Natural killer cell (primary cell): ENCODE measurements at regions not wholly inside any gene's neighbourhood (a gene's known extent, or its start where the extent isn't known, plus 50 kb on each side); places are given as distances from the start of the nearest gene placed in this dataset.
"Not testable (repeated sequence)": the region's sequence is repeated elsewhere in the genome, so short reads cannot be mapped to it uniquely, and the experiment has no call there.

Source experiments
- ATAC-seq, 3 donors: fragments of 150-1000 bp in 2 of 3; fragments of 200-7000 bp in 1 of 3; cut with Tn5 transposase; 1 replicate in 1 of 3; 2 replicates in 2 of 3; pipeline ENCODE4 v1.10.0; 2021; ENCODE audit warnings: mild to moderate bottlenecking in 2 of 3, moderate library complexity in 2 of 3
- DNase-seq, 2 donors: peaks; one replicate each; pipeline versions ENCODE4 v3.0.0 to v3.0.0-alpha.2; 2013 to 2021; ENCODE audit warnings: mixed read lengths in 1 of 2
- H3K27ac ChIP-seq: one replicate; pipeline ENCODE4 v1.5.1; 2013; ENCODE audit warnings: mild to moderate bottlenecking, low read length
- H3K27me3 ChIP-seq: one replicate; pipeline ENCODE4 v1.6.1; 2013; ENCODE audit warnings: low read length; ENCODE audit not compliant: control insufficient read depth, insufficient read depth
- H3K36me3 ChIP-seq: one replicate; pipeline ENCODE4 v1.6.1; 2013; ENCODE audit warnings: low read length; ENCODE audit not compliant: control insufficient read depth, insufficient read depth
- H3K4me1 ChIP-seq: one replicate; pipeline ENCODE4 v1.6.1; 2013; ENCODE audit warnings: low read length; ENCODE audit not compliant: control insufficient read depth, insufficient read depth
- H3K4me3 ChIP-seq: one replicate; pipeline ENCODE4 v1.5.1; 2013; ENCODE audit warnings: low read length
- H3K9me3 ChIP-seq: one replicate; pipeline ENCODE4 v1.6.1; 2013; ENCODE audit warnings: low read length; ENCODE audit not compliant: control insufficient read depth, insufficient read depth
- H3K27ac Mint-ChIP-seq, 2 donors: one replicate each; pipeline ENCODE4 v1.8.0; 2022; ENCODE audit warnings: mild to moderate bottlenecking in 2 of 2, mixed read lengths in 2 of 2, moderate library complexity in 1 of 2
- H3K27me3 Mint-ChIP-seq, 2 donors: one replicate each; pipeline ENCODE4 v1.8.0; 2022; ENCODE audit warnings: low read depth in 2 of 2, mixed read lengths in 2 of 2
- H3K36me3 Mint-ChIP-seq: one replicate; pipeline ENCODE4 v1.8.0; 2022; ENCODE audit warnings: mixed read lengths
- H3K4me1 Mint-ChIP-seq, 2 donors: one replicate each; pipeline ENCODE4 v1.8.0; 2022; ENCODE audit warnings: mixed read lengths in 2 of 2
- H3K4me3 Mint-ChIP-seq: one replicate; pipeline ENCODE4 v1.8.0; 2022; ENCODE audit warnings: mild to moderate bottlenecking, moderate library complexity, mixed read lengths
- H3K9me3 Mint-ChIP-seq, 2 donors: one replicate each; pipeline ENCODE4 v1.8.0; 2022; ENCODE audit warnings: mixed read lengths in 2 of 2
- WGBS: methylation state at CpG from one replicate; pipeline ENCODE4 v1.1.7; 2013; ENCODE audit warnings: missing lambda C conversion rate; ENCODE audit not compliant: insufficient coverage; 5-methylcytosine and 5-hydroxymethylcytosine counted together
- intact Hi-C: fragments of 100-400 bp; cut with micrococcal nuclease; formaldehyde crosslinking; loops from one replicate; pipeline ENCODE4 v1.14.2; 2022

GRCh38 chr1:146673729-146674299 is 264.3 kb upstream of the NBPF12 start:
- H3K4me3 ChIP-seq, H3K27me3 Mint-ChIP-seq, H3K9me3 ChIP-seq, H3K36me3 ChIP-seq, H3K4me1 ChIP-seq, H3K36me3 Mint-ChIP-seq, intact Hi-C loops, H3K27me3 ChIP-seq, H3K27ac Mint-ChIP-seq, H3K4me1 Mint-ChIP-seq, DNase-seq, H3K4me3 Mint-ChIP-seq, ATAC-seq, H3K9me3 Mint-ChIP-seq, H3K27ac ChIP-seq: not testable (repeated sequence)
- WGBS: 0% methylated on average over 2 of the region's 7 CpGs

GRCh38 chr1:146672608-146673007 is 265.5 kb upstream of the NBPF12 start:
- H3K9me3 Mint-ChIP-seq, H3K4me3 Mint-ChIP-seq, H3K36me3 ChIP-seq, ATAC-seq, H3K4me1 Mint-ChIP-seq, H3K27me3 Mint-ChIP-seq, intact Hi-C loops, H3K4me3 ChIP-seq, H3K27ac ChIP-seq, H3K27me3 ChIP-seq, DNase-seq, H3K27ac Mint-ChIP-seq, H3K9me3 ChIP-seq, H3K4me1 ChIP-seq, H3K36me3 Mint-ChIP-seq: not testable (repeated sequence)
- WGBS: 93% methylated on average over 2 of the region's 7 CpGs

- ATAC-seq, H3K36me3 ChIP-seq, DNase-seq, H3K4me3 ChIP-seq, H3K4me3 Mint-ChIP-seq, H3K27ac Mint-ChIP-seq, H3K36me3 Mint-ChIP-seq, H3K27me3 ChIP-seq, H3K27ac ChIP-seq, H3K9me3 ChIP-seq, H3K4me1 Mint-ChIP-seq, H3K9me3 Mint-ChIP-seq, intact Hi-C loops, H3K4me1 ChIP-seq: not testable (repeated sequence)
- H3K27me3 Mint-ChIP-seq: peaks cover 0 to 15% of the 10 kb centered on the region in 2 donors
- no CpG with 5 or more reads among the region's 6 CpGs for WGBS
These were observed 266.5 kb upstream of the NBPF12 start for GRCh38 chr1:146671588-146671987.

- WGBS: 97% methylated on average over 6 of the region's 10 CpGs
- H3K9me3 ChIP-seq, H3K27ac Mint-ChIP-seq, H3K9me3 Mint-ChIP-seq, H3K27ac ChIP-seq, ATAC-seq, intact Hi-C loops, H3K36me3 Mint-ChIP-seq, H3K27me3 ChIP-seq, H3K4me1 Mint-ChIP-seq, H3K36me3 ChIP-seq, DNase-seq, H3K4me3 ChIP-seq, H3K4me1 ChIP-seq, H3K4me3 Mint-ChIP-seq: not testable (repeated sequence)
- H3K27me3 Mint-ChIP-seq: peaks cover 0 to 15% of the 10 kb centered on the region in 2 donors
These were observed 267.1 kb upstream of the NBPF12 start for GRCh38 chr1:146670832-146671566.

DNA sequence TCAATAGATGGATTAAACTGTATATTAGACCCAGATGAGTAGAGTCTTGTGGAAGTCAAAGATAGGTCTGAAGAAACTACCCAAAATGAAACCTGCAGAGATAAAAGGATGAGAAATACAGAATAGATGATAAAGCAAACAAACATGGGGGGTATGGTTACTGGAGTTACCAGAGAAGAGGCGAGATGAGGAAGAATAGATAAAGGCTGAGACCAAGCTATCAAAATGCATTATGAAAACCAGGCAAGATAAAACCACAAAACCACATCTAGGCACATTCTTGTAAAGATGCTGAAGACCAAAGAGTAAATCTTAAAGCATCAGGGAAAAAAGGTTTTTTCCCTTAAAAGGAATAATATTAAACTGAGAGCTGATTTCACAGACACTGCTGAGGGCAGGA is 271.8 kb upstream of the NBPF12 start:
- ATAC-seq, H3K9me3 Mint-ChIP-seq: not testable (repeated sequence)
- no CpG with 5 or more reads among the region's 1 CpG for WGBS

GRCh38 chr1:146660242-146660641 is 277.9 kb upstream of the NBPF12 start:
- H3K4me3 Mint-ChIP-seq, H3K4me1 ChIP-seq, H3K4me1 Mint-ChIP-seq, H3K36me3 ChIP-seq, H3K9me3 Mint-ChIP-seq, H3K27me3 Mint-ChIP-seq, H3K4me3 ChIP-seq, H3K9me3 ChIP-seq, ATAC-seq, H3K36me3 Mint-ChIP-seq, DNase-seq, H3K27ac Mint-ChIP-seq, intact Hi-C loops, H3K27ac ChIP-seq, H3K27me3 ChIP-seq: not testable (repeated sequence)
- no CpG with 5 or more reads among the region's 4 CpGs for WGBS

More for the DNA sequence above, 271.8 kb upstream of the NBPF12 start:
- H3K4me3 ChIP-seq, H3K27me3 ChIP-seq, H3K4me1 Mint-ChIP-seq, H3K4me3 Mint-ChIP-seq, H3K27ac Mint-ChIP-seq, H3K27ac ChIP-seq, H3K36me3 ChIP-seq, H3K36me3 Mint-ChIP-seq, DNase-seq, H3K9me3 ChIP-seq, intact Hi-C loops, H3K4me1 ChIP-seq: not testable (repeated sequence)
- H3K27me3 Mint-ChIP-seq: peaks cover 0 to 15% of the 10 kb centered on the region in 2 donors

DNA sequence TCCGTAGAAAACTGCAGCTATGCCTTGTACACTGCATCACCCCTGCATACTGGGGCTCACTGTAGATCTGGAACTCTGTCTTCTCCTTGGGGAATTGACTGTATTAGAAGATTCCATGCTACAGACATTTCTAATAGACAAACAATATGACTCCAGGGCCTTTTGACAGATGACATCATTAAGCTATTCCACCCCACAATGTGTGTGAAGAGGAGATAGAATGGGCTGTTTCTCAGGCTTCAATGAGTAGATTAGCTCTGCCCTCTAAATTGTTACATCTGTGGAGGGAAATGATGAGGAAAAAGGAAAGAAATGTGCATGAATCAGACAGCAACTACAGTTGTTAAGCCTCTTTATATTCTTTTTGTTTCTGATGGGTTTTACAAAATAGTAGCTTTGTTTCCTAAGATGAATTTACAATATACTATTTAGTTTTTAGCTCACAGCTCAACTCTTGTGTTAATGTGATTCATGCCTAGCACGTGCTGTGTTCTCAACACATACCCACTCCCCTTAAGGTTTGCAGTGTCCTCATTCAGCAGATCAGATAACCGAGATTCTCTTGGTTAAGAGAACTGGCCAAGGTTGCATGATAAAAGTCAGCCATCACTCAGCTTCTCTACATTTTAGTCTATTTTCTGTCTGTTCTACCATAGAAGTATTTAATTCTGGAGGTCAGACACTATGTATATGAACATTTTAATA is 281.6 kb upstream of the NBPF12 start:
- H3K9me3 ChIP-seq, H3K27me3 Mint-ChIP-seq, H3K27ac Mint-ChIP-seq, H3K4me3 ChIP-seq, H3K36me3 ChIP-seq, H3K36me3 Mint-ChIP-seq, intact Hi-C loops, H3K27ac ChIP-seq, DNase-seq, H3K27me3 ChIP-seq, H3K4me1 Mint-ChIP-seq, H3K4me3 Mint-ChIP-seq, H3K9me3 Mint-ChIP-seq, H3K4me1 ChIP-seq, ATAC-seq: not testable (repeated sequence)
- WGBS: no CpG with 5 or more reads among the region's 3 CpGs
